ENCODE measurements at regions not wholly inside any gene's neighbourhood (a gene's known extent, or its start where the extent isn't known, plus 50 kb on each side); places are given as distances from the start of the nearest gene placed in this dataset.

DNA sequence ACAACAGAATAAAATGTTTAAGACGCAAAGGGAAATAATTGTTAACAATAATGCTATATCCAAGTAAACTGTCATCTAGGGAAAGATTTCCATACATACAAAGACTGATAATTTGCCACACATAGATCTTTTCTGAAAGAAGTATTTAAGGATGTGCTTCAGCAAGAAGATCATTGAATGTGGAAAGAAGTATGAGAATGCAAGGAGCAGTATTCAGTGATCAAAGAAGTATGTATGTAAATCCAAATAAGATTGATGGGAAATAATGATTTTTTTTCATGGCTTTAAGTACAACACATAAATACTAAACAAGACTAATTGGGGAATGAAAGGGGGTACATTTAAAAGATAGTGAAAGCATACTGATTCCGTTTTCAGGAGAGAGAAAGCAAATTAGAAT lies 410.4 kb upstream of the HS6ST1 start:
- Histone ChIP-seq H3K4me3 (ENCODE audit: low read depth, low read length) (no peak overlapping the region), H3K9me3 (ENCODE audit: control insufficient read depth, insufficient read depth, low read length) (0 out of 2 replicates have a peak, but pooled peaks cover 3% of the 10 kb centered on the region), H3K27ac (ENCODE audit: low read depth, low read length) (no peak overlapping the region), H3K27me3 (ENCODE audit: control insufficient read depth, insufficient read depth, low read length) (no peaks in the 10 kb centered on the region), H3K4me1 (ENCODE audit: control insufficient read depth, insufficient read depth, low read length) (no peaks in the 10 kb centered on the region; the same call in 1 of the 2 replicates), H3K9ac (ENCODE audit: low read depth, low read length) (no peak overlapping the region), H3K36me3 (ENCODE audit: control insufficient read depth, insufficient read depth, low read length) (no peaks in the 10 kb centered on the region)

DNA sequence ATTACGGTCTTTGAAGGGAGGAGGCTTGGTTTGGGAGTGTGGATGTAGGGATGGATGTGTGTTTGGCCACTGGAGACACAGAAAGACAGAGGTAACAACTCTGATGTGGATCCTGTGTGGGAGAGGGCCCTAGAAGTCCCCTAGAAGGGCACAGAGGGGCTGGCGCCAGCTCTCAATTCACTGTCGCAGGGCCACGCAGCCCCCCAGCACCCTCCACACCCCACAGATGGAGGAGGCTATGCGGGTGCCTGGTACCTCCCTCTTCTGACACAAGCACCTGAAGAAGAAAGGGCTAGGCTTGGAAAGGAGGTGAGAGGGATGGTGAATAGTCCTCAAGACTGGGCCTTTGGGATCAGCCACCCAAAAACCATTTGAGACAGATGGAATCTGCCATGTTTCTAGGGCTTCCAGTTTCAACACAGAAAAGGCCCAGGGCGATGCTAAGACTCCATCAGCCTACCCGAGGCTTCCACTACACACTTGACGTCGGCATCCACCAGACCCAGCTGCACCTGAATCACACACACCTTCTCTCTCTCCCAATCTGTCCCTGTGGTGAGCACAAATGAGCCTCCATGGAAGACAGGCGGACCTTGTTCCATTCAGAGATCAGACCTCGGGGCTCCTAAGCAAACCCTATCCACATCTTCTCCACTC lies 413.5 kb upstream of the HS6ST1 start:
- Histone ChIP-seq H3K4me3 (ENCODE audit: low read depth, low read length) (no peak overlapping the region), H3K27ac (ENCODE audit: low read depth, low read length) (no peak overlapping the region), H3K27me3 (ENCODE audit: control insufficient read depth, insufficient read depth, low read length) (0 out of 2 replicates have a peak, but pooled peaks cover 2% of the 10 kb centered on the region), H3K9ac (ENCODE audit: low read depth, low read length) (no peak overlapping the region), H3K9me3 (ENCODE audit: control insufficient read depth, insufficient read depth, low read length) (0 out of 2 replicates have a peak, but pooled peaks cover 3% of the 10 kb centered on the region), H3K4me1 (ENCODE audit: control insufficient read depth, insufficient read depth, low read length) (no peaks in the 10 kb centered on the region; the same call in 1 of the 2 replicates), H3K36me3 (ENCODE audit: control insufficient read depth, insufficient read depth, low read length) (no peaks in the 10 kb centered on the region)

DNA sequence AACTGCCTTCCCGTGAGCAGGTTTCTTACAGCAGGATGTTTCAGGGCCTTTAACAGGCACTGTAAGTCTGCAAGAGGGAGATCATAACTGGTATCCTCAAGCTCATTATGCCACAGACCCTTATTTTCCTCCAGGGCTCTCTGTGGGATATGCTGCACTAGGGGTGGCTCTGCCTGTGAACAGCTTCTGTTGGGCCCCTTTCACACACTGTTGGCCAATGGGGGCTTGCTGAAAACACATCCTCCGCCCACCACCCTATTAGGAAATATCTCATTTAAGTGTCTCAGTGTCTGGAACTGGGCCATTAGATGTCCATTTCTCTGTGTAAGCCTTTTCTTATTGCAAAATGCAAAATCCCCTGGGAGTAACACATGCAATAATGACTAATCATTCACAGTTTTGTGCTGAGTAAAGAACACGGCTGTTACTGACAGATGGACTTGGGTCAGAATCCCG lies 414.3 kb upstream of the HS6ST1 start:
- H3K9ac ChIP-seq (ENCODE audit: low read depth, low read length), result no peak overlapping the region
- H3K4me1 ChIP-seq (ENCODE audit: control insufficient read depth, insufficient read depth, low read length), result no peaks in the 10 kb centered on the region; the same call in 1 of the 2 replicates
- H3K9me3 ChIP-seq (ENCODE audit: control insufficient read depth, insufficient read depth, low read length), result 0 out of 2 replicates have a peak, but pooled peaks cover 3% of the 10 kb centered on the region
- H3K27me3 ChIP-seq (ENCODE audit: control insufficient read depth, insufficient read depth, low read length), result 0 out of 2 replicates have a peak, but pooled peaks cover 10% of the 10 kb centered on the region
- no peak overlapping the region for H3K27ac ChIP-seq (ENCODE audit: low read depth, low read length)
- H3K36me3 ChIP-seq (ENCODE audit: control insufficient read depth, insufficient read depth, low read length), result no peaks in the 10 kb centered on the region
- H3K4me3 ChIP-seq (ENCODE audit: low read depth, low read length), result no peak overlapping the region

DNA sequence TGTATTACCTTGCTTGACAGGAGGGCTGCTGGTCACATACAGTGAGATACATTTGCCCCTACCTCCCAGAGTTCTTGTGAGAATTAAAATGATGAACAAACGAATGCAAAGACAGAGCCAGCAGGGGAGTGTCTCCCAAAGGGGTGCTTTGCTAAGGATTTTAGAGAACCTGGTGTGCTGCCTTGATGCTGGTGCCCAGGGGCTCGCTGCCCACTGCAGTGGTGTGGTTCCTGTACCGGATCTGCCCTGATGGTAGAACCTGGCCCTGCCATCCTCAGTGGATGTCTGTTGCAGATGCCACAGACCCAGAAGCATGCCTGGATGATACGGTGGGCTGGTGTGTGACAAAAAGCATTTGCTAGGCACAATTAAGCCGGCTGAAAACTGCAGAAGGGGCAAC lies 414.8 kb upstream of the HS6ST1 start:
- Histone ChIP-seq H3K27me3 (ENCODE audit: control insufficient read depth, insufficient read depth, low read length) (0 out of 2 replicates have a peak, but pooled peaks cover 10% of the 10 kb centered on the region), H3K4me1 (ENCODE audit: control insufficient read depth, insufficient read depth, low read length) (no peaks in the 10 kb centered on the region; the same call in 1 of the 2 replicates), H3K9ac (ENCODE audit: low read depth, low read length) (no peak overlapping the region)

DNA sequence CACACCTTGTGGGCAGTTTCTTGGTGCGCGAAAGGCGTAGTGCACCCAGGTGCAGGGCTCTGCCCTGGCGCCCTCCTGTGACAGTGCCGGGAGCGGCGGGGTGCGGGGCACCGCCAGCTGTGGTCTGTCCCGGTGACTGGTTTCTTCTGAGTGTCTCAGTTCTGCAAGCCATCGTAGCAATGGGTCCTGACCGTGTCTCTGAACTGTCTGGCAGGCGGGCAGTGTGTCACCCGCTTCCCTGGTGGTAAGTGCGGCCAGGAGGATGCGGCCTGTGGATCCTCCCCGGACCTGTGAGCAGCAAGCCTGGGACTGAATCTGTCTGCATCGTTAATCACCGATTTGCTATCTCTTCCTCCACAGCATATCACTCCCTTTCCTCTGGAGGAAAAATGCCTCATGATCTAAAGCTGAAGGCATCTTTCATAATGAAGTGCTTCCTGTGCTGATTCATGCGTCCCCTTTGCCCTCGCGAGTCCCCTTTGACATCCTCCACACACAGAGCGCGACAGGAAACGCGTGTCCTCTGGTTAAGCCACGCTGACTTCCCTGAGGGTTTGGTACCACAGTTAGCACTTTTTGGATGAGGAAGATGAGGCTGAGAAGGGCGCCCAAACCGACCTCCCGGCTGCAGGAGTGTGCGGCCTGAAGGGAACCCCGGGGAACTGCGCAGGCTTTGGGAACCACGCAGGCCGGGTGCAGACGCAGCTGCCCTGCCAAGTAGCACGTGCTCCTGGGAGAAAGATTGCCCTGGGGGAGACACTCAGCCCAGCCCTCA lies 416.0 kb upstream of the HS6ST1 start:
- Histone ChIP-seq H3K36me3 (ENCODE audit: control insufficient read depth, insufficient read depth, low read length) (no peaks in the 10 kb centered on the region), H3K27ac (ENCODE audit: low read depth, low read length) (no peak overlapping the region), H3K4me1 (ENCODE audit: control insufficient read depth, insufficient read depth, low read length) (no peaks in the 10 kb centered on the region; the same call in 1 of the 2 replicates), H3K9ac (ENCODE audit: low read depth, low read length) (no peak overlapping the region), H3K27me3 (ENCODE audit: control insufficient read depth, insufficient read depth, low read length) (0 out of 2 replicates have a peak, but pooled peaks cover 10% of the 10 kb centered on the region), H3K9me3 (ENCODE audit: control insufficient read depth, insufficient read depth, low read length) (no peaks in the 10 kb centered on the region), H3K4me3 (ENCODE audit: low read depth, low read length) (no peak overlapping the region)

More for the DNA sequence above, 414.8 kb upstream of the HS6ST1 start:
- Histone ChIP-seq H3K4me3 (ENCODE audit: low read depth, low read length) (no peak overlapping the region), H3K27ac (ENCODE audit: low read depth, low read length) (no peak overlapping the region), H3K36me3 (ENCODE audit: control insufficient read depth, insufficient read depth, low read length) (no peaks in the 10 kb centered on the region), H3K9me3 (ENCODE audit: control insufficient read depth, insufficient read depth, low read length) (0 out of 2 replicates have a peak, but pooled peaks cover 3% of the 10 kb centered on the region)

- H3K9me3 ChIP-seq (ENCODE audit: control insufficient read depth, insufficient read depth, low read length), result no peaks in the 10 kb centered on the region
- H3K27ac ChIP-seq (ENCODE audit: low read depth, low read length), result no peak overlapping the region
- H3K27me3 ChIP-seq (ENCODE audit: control insufficient read depth, insufficient read depth, low read length), result 0 out of 2 replicates have a peak, but pooled peaks cover 10% of the 10 kb centered on the region
- no peaks in the 10 kb centered on the region; the same call in 1 of the 2 replicates for H3K4me1 ChIP-seq (ENCODE audit: control insufficient read depth, insufficient read depth, low read length)
- no peaks in the 10 kb centered on the region for H3K36me3 ChIP-seq (ENCODE audit: control insufficient read depth, insufficient read depth, low read length)
- no peak overlapping the region for H3K9ac ChIP-seq (ENCODE audit: low read depth, low read length)
- no peak overlapping the region for H3K4me3 ChIP-seq (ENCODE audit: low read depth, low read length)
Observed at GRCh38 chr2:128735296-128735960, 416.8 kb upstream of the HS6ST1 start.

DNA sequence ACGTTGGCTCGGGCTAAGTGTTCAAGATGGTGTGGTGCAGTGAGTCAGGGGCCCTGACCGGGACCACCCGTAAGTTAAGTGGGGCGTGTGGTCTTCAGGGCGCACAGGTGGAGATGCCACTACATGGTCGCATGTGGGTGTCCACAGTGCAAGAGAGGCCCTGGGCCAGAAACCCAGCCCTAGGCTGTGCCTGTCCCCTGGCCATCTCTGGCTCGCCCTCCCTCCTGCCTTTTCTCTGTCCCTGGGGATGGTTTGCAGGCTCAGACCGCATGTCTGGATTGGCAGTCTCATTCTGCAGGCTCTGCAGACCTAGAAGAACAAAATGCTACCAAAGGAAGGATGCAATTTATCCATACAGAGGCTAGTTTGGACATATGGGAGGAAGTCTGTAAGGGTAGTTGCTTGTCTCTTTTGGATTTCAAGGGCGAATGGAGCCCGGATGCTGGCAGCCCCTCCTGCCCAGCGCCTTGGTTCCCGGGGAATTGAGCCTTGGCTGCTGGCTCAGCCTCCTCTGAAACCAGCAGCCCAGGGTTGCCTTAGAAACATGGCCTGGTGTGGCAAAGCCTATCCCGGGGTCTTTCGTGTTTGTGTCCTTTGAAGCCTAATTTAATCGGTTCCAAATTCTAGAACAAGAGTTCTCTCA lies 417.5 kb upstream of the HS6ST1 start:
- Histone ChIP-seq H3K36me3 (ENCODE audit: control insufficient read depth, insufficient read depth, low read length) (no peaks in the 10 kb centered on the region), H3K27ac (ENCODE audit: low read depth, low read length) (no peak overlapping the region), H3K9ac (ENCODE audit: low read depth, low read length) (no peak overlapping the region), H3K4me1 (ENCODE audit: control insufficient read depth, insufficient read depth, low read length) (no peaks in the 10 kb centered on the region; the same call in 1 of the 2 replicates), H3K27me3 (ENCODE audit: control insufficient read depth, insufficient read depth, low read length) (0 out of 2 replicates have a peak, but pooled peaks cover 10% of the 10 kb centered on the region), H3K4me3 (ENCODE audit: low read depth, low read length) (no peak overlapping the region), H3K9me3 (ENCODE audit: control insufficient read depth, insufficient read depth, low read length) (no peaks in the 10 kb centered on the region)

DNA sequence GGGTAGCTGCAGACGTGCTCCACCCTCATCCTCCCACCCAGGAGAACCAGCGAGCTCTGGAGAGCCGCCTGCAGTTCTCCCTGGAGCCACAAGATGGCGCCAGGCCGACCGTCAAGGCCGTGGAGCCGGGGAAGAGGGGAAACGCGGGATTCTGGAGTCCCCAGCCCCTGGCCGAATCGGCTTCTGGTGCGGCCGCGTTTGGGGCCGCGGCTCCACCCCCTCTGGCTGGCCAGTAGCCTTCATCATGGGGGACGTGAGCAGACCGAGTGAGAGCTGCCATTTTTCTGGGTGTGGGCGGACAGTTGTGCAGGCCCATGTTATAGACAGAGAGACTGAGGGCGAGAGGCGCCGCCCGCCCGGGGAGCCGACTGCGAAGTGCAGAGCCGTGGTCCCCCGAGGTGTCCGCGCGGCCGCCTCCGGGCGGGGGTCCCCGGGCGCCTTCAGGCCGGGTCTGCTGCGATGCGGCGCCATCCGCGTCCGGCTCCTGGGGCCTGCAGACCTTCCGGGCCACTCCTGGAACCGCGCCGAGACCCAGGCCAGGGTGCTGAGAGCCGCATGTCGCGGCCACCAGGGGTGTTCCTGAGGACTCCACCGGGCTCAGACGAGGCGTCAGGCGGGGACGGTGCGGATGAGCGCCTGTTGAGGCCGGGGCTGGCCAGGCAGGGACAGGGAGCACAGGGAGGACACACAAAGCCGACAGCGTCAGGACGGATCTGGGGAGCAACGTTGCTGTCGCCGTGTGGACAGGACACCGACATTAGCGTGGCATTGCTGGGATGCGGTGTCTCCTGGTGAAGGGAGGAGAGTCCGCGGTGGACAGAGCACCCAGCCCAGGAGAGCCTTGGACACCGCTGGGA lies 418.2 kb upstream of the HS6ST1 start:
- no peaks in the 10 kb centered on the region for H3K36me3 ChIP-seq (ENCODE audit: control insufficient read depth, insufficient read depth, low read length)
- H3K9ac ChIP-seq (ENCODE audit: low read depth, low read length), result no peak overlapping the region
- no peaks in the 10 kb centered on the region for H3K9me3 ChIP-seq (ENCODE audit: control insufficient read depth, insufficient read depth, low read length)
- peak overlapping the region; percentile 52; the same call in 1 of the 2 replicates for H3K4me3 ChIP-seq (ENCODE audit: low read depth, low read length)
- H3K4me1 ChIP-seq (ENCODE audit: control insufficient read depth, insufficient read depth, low read length), result no peaks in the 10 kb centered on the region; the same call in 1 of the 2 replicates
- no peak overlapping the region for H3K27ac ChIP-seq (ENCODE audit: low read depth, low read length)
- H3K27me3 ChIP-seq (ENCODE audit: control insufficient read depth, insufficient read depth, low read length), result 0 out of 2 replicates have a peak, but pooled peaks cover 10% of the 10 kb centered on the region

GRCh38 chr2:128737546-128737826 lies 418.8 kb upstream of the HS6ST1 start:
- H3K27me3 ChIP-seq (ENCODE audit: control insufficient read depth, insufficient read depth, low read length), result 0 out of 2 replicates have a peak, but pooled peaks cover 10% of the 10 kb centered on the region
- H3K27ac ChIP-seq (ENCODE audit: low read depth, low read length), result no peak overlapping the region
- H3K9ac ChIP-seq (ENCODE audit: low read depth, low read length), result no peak overlapping the region
- no peak overlapping the region for H3K4me3 ChIP-seq (ENCODE audit: low read depth, low read length)
- H3K4me1 ChIP-seq (ENCODE audit: control insufficient read depth, insufficient read depth, low read length), result no peaks in the 10 kb centered on the region; the same call in 1 of the 2 replicates
- H3K36me3 ChIP-seq (ENCODE audit: control insufficient read depth, insufficient read depth, low read length), result no peaks in the 10 kb centered on the region
- H3K9me3 ChIP-seq (ENCODE audit: control insufficient read depth, insufficient read depth, low read length), result no peaks in the 10 kb centered on the region
